HepG2 (cell line): ENCODE measurements at regions not wholly inside any gene's neighbourhood (a gene's known extent, or its start where the extent isn't known, plus 50 kb on each side); places are given as distances from the start of the nearest gene placed in this dataset.

ENCODE experiments used
- ATAC-seq: fragments of 200-7000 bp; cut with Tn5 transposase; 3 replicates; pipeline ENCODE4 v1.9.1; 2020; ENCODE audit warnings: mild to moderate bottlenecking, moderate library complexity
- BruUV-seq: library from RNA; stranded (reverse); fragments of 400-500 nt; replicated peaks from 2 replicates; lab custom pipeline; 2021; lab: Mats Ljungman, UMichigan
- CTCF ChIA-PET: fragments of 300-600 bp; formaldehyde crosslinking; extraction: SDS; loops from one replicate; lab custom pipeline; 2021; ENCODE audit warnings: low total read pairs, inconsistent platforms, low intra/inter-chr PET ratio; lab: Yijun Ruan, JAX
- POLR2A ChIA-PET: fragments of 350-600 bp; sonication (Branson Sonifier 250); formaldehyde crosslinking; loops from one replicate; lab custom pipeline; 2020; ENCODE audit warnings: antibody characterized with exemption, inconsistent platforms; lab: Yijun Ruan, JAX
- DNase-seq: peaks from one replicate; pipeline ENCODE4 v3.0.0-alpha.2; 2015; ENCODE audit warnings: low spot score
- FAIRE-seq: peaks from 3 replicates; lab custom pipeline; 2011; peaks lifted over from hg19 to GRCh38; lab: Jason Lieb, UNC
- H2AFZ ChIP-seq: one replicate; pipeline ENCODE4 v1.6.1; 2011; ENCODE audit warnings: low read length, inconsistent platforms
- H3K27ac ChIP-seq: fragments of 300-600 bp; 3 replicates; pipeline ENCODE4 v1.8.0; 2011; ENCODE audit warnings: mixed run types, mild to moderate bottlenecking, mixed read lengths, low read length, inconsistent platforms; ENCODE audit not compliant: insufficient read depth; ENCODE audit errors: extremely low read length
- H3K27me3 ChIP-seq, 2 experiments: fragments of 200-600 bp in 1 of 2; 2 replicates in 1 of 2; 3 replicates in 1 of 2; pipeline versions ENCODE4 v1.6.0 to v1.8.0; 2011; ENCODE audit warnings: low read length in 2 of 2, mild to moderate bottlenecking in 2 of 2, moderate library complexity in 2 of 2, inconsistent platforms in 1 of 2; ENCODE audit not compliant: insufficient read depth in 2 of 2, control insufficient read depth in 1 of 2
- H3K36me3 ChIP-seq, 2 experiments: fragments of 200-600 bp in 1 of 2; replicated peaks in 1 of 2; 2 replicates in 1 of 2; 3 replicates in 1 of 2; pipeline versions ENCODE4 v1.5.1 to v1.8.0; 2011; ENCODE audit warnings: low read length in 2 of 2, inconsistent platforms in 1 of 2; ENCODE audit not compliant: insufficient read depth in 2 of 2, control insufficient read depth in 1 of 2
- H3K4me1 ChIP-seq: 2 replicates; pipeline ENCODE4 v1.5.1; 2012; ENCODE audit warnings: low read length, inconsistent platforms; ENCODE audit not compliant: insufficient read depth
- H3K4me2 ChIP-seq: 2 replicates; pipeline ENCODE4 v1.6.0; 2011; ENCODE audit warnings: low read depth, low read length, inconsistent platforms
- H3K4me3 ChIP-seq, 3 experiments: fragments of 200-600 bp in 1 of 3; sonication (generic), shearing (Covaris generic) in 1 of 3; replicated peaks in 1 of 3; 2 replicates each; pipeline ENCODE4 v1.5.1; 2011 to 2016; ENCODE audit warnings: low read length in 3 of 3, inconsistent platforms in 2 of 3, low read depth in 2 of 3, mild to moderate bottlenecking in 2 of 3, control low read depth in 1 of 3, mixed read lengths in 1 of 3; ENCODE audit not compliant: insufficient read depth in 1 of 3
- H3K79me2 ChIP-seq: one replicate; pipeline ENCODE4 v1.6.1; 2011; ENCODE audit warnings: low read length, inconsistent platforms; ENCODE audit not compliant: insufficient read depth
- H3K9ac ChIP-seq: 2 replicates; pipeline ENCODE4 v1.6.0; 2011; ENCODE audit warnings: mild to moderate bottlenecking, low read depth, low read length, inconsistent platforms; ENCODE audit not compliant: insufficient read depth
- H3K9me3 ChIP-seq: 2 replicates; pipeline ENCODE4 v1.5.1; 2012; ENCODE audit warnings: mild to moderate bottlenecking, low read length
- H4K20me1 ChIP-seq: 2 replicates; pipeline ENCODE4 v1.6.0; 2011; ENCODE audit warnings: inconsistent platforms, mild to moderate bottlenecking, low read length, moderate library complexity; ENCODE audit not compliant: insufficient read depth
- BRCA1 ChIP-seq: sonication (generic); formaldehyde crosslinking; IDR thresholded peaks from 2 replicates; pipeline ENCODE4 v1.4.0; 2020; ENCODE audit warnings: missing genetic modification reagents
- CAMTA2 ChIP-seq: sonication (generic); formaldehyde crosslinking; IDR thresholded peaks from 2 replicates; pipeline ENCODE4 v1.4.0; 2020; ENCODE audit warnings: mild to moderate bottlenecking, missing genetic modification reagents, borderline replicate concordance
- HOXA7 ChIP-seq: sonication (generic); formaldehyde crosslinking; IDR thresholded peaks from 2 replicates; pipeline ENCODE4 v1.8.1; 2022; ENCODE audit warnings: mild to moderate bottlenecking, missing genetic modification reagents, moderate library complexity
- KDM1A ChIP-seq: IDR thresholded peaks from 2 replicates; pipeline ENCODE4 v1.6.1; 2016; ENCODE audit warnings: missing compliant biosample characterization
- LCORL ChIP-seq, 2 experiments: fragments of 450-650 bp in 1 of 2; sonication (generic) in 1 of 2; formaldehyde crosslinking in 1 of 2; IDR thresholded peaks; 2 replicates each; pipeline versions ENCODE4 v1.5.0 to v1.6.1; 2017 to 2020; ENCODE audit warnings: antibody characterized with exemption in 1 of 2, missing genetic modification reagents in 1 of 2
- NFYC ChIP-seq: IDR thresholded peaks from 2 replicates; pipeline ENCODE4 v1.6.1; 2016; ENCODE audit warnings: missing genetic modification reagents, missing compliant biosample characterization
- NONO ChIP-seq, 2 experiments: fragments of 450-650 bp in 1 of 2; sonication (generic) in 1 of 2; formaldehyde crosslinking in 1 of 2; IDR thresholded peaks in 1 of 2; conservative IDR thresholded peaks in 1 of 2; 2 replicates each; pipeline versions ENCODE4 v1.6.1 to v1.8.0; 2017 to 2022; ENCODE audit warnings: mild to moderate bottlenecking in 1 of 2, missing genetic modification reagents in 1 of 2, moderate library complexity in 1 of 2
- PRPF4 ChIP-seq: fragments of 200-400 bp; formaldehyde crosslinking; IDR thresholded peaks from 2 replicates; pipeline ENCODE4 v1.6.1; 2016; ENCODE audit warnings: low read length, low read depth; ENCODE audit not compliant: poor library complexity, severe bottlenecking
- RARG ChIP-seq: sonication (generic); formaldehyde crosslinking; IDR thresholded peaks from 2 replicates; pipeline ENCODE4 v1.4.0; 2020; ENCODE audit warnings: low read depth, mild to moderate bottlenecking, missing genetic modification reagents
- SOX6 ChIP-seq, 2 experiments: fragments of 450-650 bp in 1 of 2; sonication (generic) in 1 of 2; formaldehyde crosslinking in 1 of 2; IDR thresholded peaks; 2 replicates each; pipeline versions ENCODE4 v1.4.0 to v1.6.1; 2017 to 2020; ENCODE audit warnings: antibody characterized with exemption in 1 of 2, mild to moderate bottlenecking in 1 of 2, missing genetic modification reagents in 1 of 2
- ZFP82 ChIP-seq: sonication (generic); formaldehyde crosslinking; IDR thresholded peaks from 2 replicates; pipeline ENCODE4 v1.5.1; 2020; ENCODE audit warnings: mild to moderate bottlenecking, missing genetic modification reagents, borderline replicate concordance
- ZKSCAN1 ChIP-seq: fragments of 150-350 bp; IDR thresholded peaks from 2 replicates; pipeline ENCODE4 v1.6.1; 2014; ENCODE audit warnings: low read length
- ZNF136 ChIP-seq: sonication (generic); formaldehyde crosslinking; IDR thresholded peaks from 2 replicates; pipeline ENCODE4 v1.8.1; 2022; ENCODE audit warnings: low read depth, mild to moderate bottlenecking, moderate library complexity, missing genetic modification reagents
- ZNF234 ChIP-seq: sonication (generic); formaldehyde crosslinking; conservative IDR thresholded peaks from 2 replicates; pipeline ENCODE4 v1.5.1; 2020; ENCODE audit warnings: mild to moderate bottlenecking, missing genetic modification reagents
- ZNF317 ChIP-seq: sonication (generic); formaldehyde crosslinking; IDR thresholded peaks from 2 replicates; pipeline ENCODE4 v1.5.0; 2020; ENCODE audit warnings: mild to moderate bottlenecking, missing genetic modification reagents
- ZNF326 ChIP-seq: sonication (generic); formaldehyde crosslinking; IDR thresholded peaks from 2 replicates; pipeline ENCODE4 v1.4.0; 2020; ENCODE audit warnings: missing genetic modification reagents, borderline replicate concordance
- ZNF33B ChIP-seq: sonication (generic); formaldehyde crosslinking; IDR thresholded peaks from 2 replicates; pipeline ENCODE4 v1.5.1; 2020; ENCODE audit warnings: mild to moderate bottlenecking, missing genetic modification reagents
- ZNF614 ChIP-seq: IDR thresholded peaks from 2 replicates; pipeline ENCODE4 v1.6.1; 2018; ENCODE audit warnings: missing biosample characterization, missing genetic modification reagents, inconsistent platforms, borderline replicate concordance
- ZNF720 ChIP-seq: sonication (generic); formaldehyde crosslinking; IDR thresholded peaks from 2 replicates; pipeline ENCODE4 v1.4.0; 2020; ENCODE audit warnings: missing genetic modification reagents
- WGBS: methylation state at CpG from one replicate; pipeline ENCODE4 v1.1.6; 2017; ENCODE audit warnings: low lambda C conversion rate; 5-methylcytosine and 5-hydroxymethylcytosine counted together
- in situ Hi-C: cut with HindIII; loops from 2 replicates; pipeline ENCODE4 v1.10.0; 2017; ENCODE audit warnings: low pct_unique_long_range_greater_than_20kb; ENCODE audit not compliant: extremely low pct_ligation_motif_present
- intact Hi-C: fragments of 100-400 bp; cut with micrococcal nuclease; formaldehyde crosslinking; loops from one replicate; pipeline ENCODE4 v1.10.0; 2022; ENCODE audit not compliant: unreplicated experiment
- TF ChIP-seq, protein P1 (sequence below): sonication (generic); formaldehyde crosslinking; IDR thresholded peaks from 2 replicates; pipeline ENCODE4; 2020; ENCODE audit warnings: missing genetic modification reagents, mild to moderate bottlenecking, borderline replicate concordance
- TF ChIP-seq, protein P2 (sequence below): sonication (generic); formaldehyde crosslinking; IDR thresholded peaks from 2 replicates; pipeline ENCODE4 v1.5.0; 2020; ENCODE audit warnings: missing genetic modification reagents

DNA sequence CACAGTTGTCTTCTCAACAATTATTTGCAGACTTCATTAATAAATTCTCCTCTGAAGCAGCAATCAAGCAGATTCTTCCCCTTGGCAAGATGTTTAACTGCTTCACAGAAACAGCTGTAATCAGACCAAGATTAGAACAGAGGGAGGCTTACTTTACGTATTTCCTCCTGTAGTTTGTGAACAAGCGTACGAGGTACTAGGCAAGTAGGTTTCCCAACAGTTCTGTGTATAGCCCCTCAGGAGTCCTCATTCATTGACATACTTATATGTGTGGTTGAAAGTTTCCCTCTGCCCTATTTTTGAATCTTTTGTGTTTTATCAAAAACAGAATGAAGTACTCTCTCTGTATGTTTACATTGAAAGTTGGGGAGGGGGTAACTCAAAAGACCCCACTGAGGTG is 128.0 kb downstream of the SPATA31D1 start (continued):
- TF ChIP-seq HOXA7 (CRISPR knock-in tag) = no peak
- no peak for TF ChIP-seq RARG (CRISPR knock-in tag)
- TF ChIP-seq KDM1A (CRISPR knock-in tag) = no peak
- TF ChIP-seq ZNF614 (CRISPR knock-in tag) = no peak

DNA sequence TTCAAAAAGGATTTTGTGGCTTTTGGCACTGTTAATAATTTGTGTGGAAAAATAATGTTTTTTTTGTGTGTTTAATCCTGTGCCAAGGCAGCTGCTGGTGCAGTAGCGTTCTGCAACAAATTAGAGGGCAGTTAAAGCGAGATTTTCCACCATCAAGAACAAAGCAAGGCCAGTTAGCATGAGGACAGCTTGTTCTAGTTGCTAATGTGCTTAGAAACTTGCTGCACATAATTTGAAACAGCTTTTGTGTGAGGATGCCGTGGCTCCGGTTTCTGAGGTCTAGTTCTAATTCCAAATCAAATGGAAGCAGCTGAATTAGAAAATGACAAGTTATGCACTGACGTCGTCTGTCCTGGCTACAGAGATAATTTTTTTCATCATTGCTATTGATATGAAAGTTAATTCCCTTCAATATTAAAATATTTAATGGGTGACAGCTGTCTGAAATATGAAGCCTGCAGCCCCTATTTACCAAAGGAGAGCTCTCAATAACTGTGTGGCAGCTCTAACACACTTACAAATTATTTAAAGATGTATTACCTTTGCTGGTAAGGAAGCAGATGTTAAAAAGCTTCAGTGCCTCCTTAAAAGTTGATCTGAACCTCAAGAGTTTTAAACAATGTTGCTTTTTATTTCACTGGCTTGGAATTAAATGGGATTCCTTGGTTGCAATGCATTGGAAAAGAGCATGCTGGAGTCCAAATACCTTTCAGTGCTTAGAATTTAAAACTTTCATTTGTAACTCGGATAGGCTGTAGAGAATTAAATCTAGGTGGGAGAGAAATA is 128.6 kb downstream of the SPATA31D1 start:
- Histone ChIP-seq H3K9ac (no peak overlapping the region), H2AFZ (no peak overlapping the region), H3K27me3 (no peaks in the 10 kb centered on the region), H3K4me1 (no peaks in the 10 kb centered on the region), H3K9me3 (no peaks in the 10 kb centered on the region), H3K4me2 (no peak overlapping the region), H3K4me3 (no peak overlapping the region), H3K27ac (no peak overlapping the region), H4K20me1 (no peaks in the 10 kb centered on the region), H3K79me2 (no peaks in the 10 kb centered on the region), H3K36me3 (no peaks in the 10 kb centered on the region)
- ATAC-seq (no peak), FAIRE-seq (no peak), DNase-seq (no peak)
- ChIA-PET CTCF (no interaction called here), POLR2A (no interaction called here)
- in situ Hi-C loops = no loop called here
- WGBS = 11% methylated on average over 7 of the region's 7 CpGs
- BruUV-seq = no TSS peak
- intact Hi-C loops = no loop called here
- TF ChIP-seq ZNF234 (CRISPR knock-in tag) (no peak), BRCA1 (CRISPR knock-in tag) (no peak), ZNF33B (CRISPR knock-in tag) (no peak), LCORL (IDR thresholded peaks at IDR 0.05) (no peak), LCORL (CRISPR knock-in tag; IDR thresholded peaks at IDR 0.05) (no peak), ZNF136 (CRISPR knock-in tag) (no peak), CAMTA2 (CRISPR knock-in tag) (no peak), ZNF317 (CRISPR knock-in tag) (no peak), NONO (IDR thresholded peaks at IDR 0.05) (no peak), NONO (CRISPR knock-in tag; conservative IDR thresholded peaks at IDR 0.05) (no peak), SOX6 (IDR thresholded peaks at IDR 0.05) (no peak), SOX6 (CRISPR knock-in tag; IDR thresholded peaks at IDR 0.05) (no peak), PRPF4 (no peak), NFYC (CRISPR knock-in tag) (no peak), ZNF720 (no peak), ZNF326 (no peak), ZFP82 (no peak), ZKSCAN1 (no peak)
- TF ChIP-seq, protein P1, sequence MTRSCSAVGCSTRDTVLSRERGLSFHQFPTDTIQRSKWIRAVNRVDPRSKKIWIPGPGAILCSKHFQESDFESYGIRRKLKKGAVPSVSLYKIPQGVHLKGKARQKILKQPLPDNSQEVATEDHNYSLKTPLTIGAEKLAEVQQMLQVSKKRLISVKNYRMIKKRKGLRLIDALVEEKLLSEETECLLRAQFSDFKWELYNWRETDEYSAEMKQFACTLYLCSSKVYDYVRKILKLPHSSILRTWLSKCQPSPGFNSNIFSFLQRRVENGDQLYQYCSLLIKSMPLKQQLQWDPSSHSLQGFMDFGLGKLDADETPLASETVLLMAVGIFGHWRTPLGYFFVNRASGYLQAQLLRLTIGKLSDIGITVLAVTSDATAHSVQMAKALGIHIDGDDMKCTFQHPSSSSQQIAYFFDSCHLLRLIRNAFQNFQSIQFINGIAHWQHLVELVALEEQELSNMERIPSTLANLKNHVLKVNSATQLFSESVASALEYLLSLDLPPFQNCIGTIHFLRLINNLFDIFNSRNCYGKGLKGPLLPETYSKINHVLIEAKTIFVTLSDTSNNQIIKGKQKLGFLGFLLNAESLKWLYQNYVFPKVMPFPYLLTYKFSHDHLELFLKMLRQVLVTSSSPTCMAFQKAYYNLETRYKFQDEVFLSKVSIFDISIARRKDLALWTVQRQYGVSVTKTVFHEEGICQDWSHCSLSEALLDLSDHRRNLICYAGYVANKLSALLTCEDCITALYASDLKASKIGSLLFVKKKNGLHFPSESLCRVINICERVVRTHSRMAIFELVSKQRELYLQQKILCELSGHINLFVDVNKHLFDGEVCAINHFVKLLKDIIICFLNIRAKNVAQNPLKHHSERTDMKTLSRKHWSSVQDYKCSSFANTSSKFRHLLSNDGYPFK (CRISPR knock-in tag) = no peak
- TF ChIP-seq, protein P2, sequence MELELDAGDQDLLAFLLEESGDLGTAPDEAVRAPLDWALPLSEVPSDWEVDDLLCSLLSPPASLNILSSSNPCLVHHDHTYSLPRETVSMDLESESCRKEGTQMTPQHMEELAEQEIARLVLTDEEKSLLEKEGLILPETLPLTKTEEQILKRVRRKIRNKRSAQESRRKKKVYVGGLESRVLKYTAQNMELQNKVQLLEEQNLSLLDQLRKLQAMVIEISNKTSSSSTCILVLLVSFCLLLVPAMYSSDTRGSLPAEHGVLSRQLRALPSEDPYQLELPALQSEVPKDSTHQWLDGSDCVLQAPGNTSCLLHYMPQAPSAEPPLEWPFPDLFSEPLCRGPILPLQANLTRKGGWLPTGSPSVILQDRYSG (CRISPR knock-in tag) = no peak
